Epithelial cell of proximal tubule (primary cell): ENCODE measurements at regions not wholly inside any gene's neighbourhood (a gene's known extent, or its start where the extent isn't known, plus 50 kb on each side); places are given as distances from the start of the nearest gene placed in this dataset.

Experiments
- DNase-seq: peaks from one replicate; pipeline ENCODE4 v3.0.0-alpha.2; 2011; ENCODE audit warnings: low read depth
- H3K4me3 ChIP-seq: 2 replicates; pipeline ENCODE4 v1.5.1; 2011; ENCODE audit warnings: low read depth, mild to moderate bottlenecking, low read length
- TF ChIP-seq, protein P1 (sequence below): conservative IDR thresholded peaks from 2 replicates; pipeline ENCODE4 v1.5.1; 2012; ENCODE audit warnings: low read depth, mild to moderate bottlenecking, low read length

DNA sequence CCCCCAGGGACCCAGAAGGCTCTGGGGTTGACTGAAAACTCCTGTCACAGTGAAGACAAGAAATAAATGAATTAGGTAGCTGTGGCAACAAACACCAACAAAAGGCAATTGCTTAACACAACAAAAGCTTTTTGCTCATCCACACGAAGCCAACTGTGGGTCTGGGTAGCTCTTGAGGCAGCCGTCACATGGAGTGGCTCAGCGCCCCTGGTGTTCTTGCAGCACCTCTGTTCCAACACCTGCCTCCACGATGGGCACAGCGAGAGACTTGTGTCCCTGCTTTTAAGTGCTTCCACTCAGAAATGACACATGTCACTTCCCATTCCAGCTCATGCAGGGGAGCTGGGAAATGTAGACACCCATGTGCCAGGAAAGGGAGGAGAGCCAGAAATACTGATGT is 364.5 kb upstream of the DUSP10 start:
- no peak for DNase-seq

DNA sequence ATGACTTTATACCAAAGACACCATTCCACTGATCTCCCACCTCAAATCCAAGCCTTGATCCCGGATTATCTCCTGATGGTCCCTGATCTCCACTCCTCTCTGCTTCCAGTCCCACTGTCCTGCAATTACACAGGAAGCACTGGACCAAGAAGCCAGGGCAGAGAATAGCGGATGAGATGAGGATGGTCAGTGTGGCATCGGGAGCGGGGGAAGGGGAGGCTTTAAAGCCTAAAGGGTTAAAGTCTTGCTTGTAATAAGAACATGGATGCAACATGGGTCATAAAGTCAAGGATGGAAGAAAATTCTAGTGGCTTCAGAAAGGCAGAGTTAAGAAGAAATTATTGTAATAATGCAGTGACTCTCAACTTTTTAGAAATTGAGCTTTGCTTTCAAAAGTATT is 364.0 kb upstream of the DUSP10 start:
- H3K4me3 ChIP-seq: no peak overlapping the region
- TF ChIP-seq, protein P1, sequence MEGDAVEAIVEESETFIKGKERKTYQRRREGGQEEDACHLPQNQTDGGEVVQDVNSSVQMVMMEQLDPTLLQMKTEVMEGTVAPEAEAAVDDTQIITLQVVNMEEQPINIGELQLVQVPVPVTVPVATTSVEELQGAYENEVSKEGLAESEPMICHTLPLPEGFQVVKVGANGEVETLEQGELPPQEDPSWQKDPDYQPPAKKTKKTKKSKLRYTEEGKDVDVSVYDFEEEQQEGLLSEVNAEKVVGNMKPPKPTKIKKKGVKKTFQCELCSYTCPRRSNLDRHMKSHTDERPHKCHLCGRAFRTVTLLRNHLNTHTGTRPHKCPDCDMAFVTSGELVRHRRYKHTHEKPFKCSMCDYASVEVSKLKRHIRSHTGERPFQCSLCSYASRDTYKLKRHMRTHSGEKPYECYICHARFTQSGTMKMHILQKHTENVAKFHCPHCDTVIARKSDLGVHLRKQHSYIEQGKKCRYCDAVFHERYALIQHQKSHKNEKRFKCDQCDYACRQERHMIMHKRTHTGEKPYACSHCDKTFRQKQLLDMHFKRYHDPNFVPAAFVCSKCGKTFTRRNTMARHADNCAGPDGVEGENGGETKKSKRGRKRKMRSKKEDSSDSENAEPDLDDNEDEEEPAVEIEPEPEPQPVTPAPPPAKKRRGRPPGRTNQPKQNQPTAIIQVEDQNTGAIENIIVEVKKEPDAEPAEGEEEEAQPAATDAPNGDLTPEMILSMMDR: no peak
- no peak for DNase-seq

More for the DNA sequence above, 364.5 kb upstream of the DUSP10 start:
- TF ChIP-seq, protein P1: no peak
- H3K4me3 ChIP-seq: no peak overlapping the region

DNA sequence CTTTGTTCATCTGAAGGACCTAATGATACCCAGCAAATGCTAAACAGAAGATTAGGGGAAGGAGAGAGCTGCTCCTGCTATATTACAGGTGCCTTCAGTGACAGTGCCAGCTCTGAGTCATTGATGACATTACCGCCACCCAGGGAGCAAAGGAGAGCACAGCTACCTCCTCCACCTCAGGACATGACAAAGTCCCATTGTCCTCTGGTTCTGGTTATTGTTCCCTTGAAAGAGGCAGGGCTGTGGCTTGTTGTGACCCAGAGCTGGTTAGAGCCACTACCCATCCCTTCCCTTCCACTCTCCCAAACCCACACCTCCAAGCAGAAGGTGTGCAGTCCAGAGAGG is 363.5 kb upstream of the DUSP10 start:
- TF ChIP-seq, protein P1: no peak
- no peak overlapping the region for H3K4me3 ChIP-seq
- no peak for DNase-seq

DNA sequence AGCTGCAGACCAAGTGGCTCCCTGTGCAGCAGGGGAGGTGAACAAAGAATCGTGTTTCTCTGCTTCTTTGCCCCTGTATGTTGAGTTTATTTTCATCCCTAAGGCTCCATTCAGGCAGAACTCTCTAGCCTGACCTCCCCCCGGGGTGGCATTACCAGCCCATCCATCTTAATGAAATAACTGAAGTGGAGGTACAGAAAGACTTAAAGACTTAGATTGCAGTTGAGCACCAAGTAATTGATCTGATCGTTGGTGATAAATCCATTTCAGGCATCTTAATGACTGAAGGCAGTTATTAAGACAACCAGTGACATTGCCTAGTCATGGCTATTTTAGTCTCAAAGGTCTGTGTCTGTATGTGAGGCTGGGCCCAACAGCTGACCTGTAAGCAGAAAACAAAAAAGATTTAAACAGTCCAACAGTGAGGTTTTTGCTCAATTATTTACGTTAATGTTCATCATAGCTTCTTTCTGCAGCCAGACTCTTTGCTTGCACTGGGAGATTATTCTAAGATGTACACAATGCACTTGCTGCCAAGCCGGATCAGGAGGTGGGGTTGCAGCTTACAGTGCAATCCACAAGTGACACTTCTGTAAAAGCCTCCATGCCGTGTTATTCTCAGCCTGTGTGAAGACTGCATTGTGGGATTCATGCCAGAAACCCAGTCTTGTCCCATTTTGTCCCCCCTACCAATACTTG is 363.0 kb upstream of the DUSP10 start:
- no peak overlapping the region for H3K4me3 ChIP-seq
- TF ChIP-seq, protein P1: no peak
- no peak for DNase-seq

DNA sequence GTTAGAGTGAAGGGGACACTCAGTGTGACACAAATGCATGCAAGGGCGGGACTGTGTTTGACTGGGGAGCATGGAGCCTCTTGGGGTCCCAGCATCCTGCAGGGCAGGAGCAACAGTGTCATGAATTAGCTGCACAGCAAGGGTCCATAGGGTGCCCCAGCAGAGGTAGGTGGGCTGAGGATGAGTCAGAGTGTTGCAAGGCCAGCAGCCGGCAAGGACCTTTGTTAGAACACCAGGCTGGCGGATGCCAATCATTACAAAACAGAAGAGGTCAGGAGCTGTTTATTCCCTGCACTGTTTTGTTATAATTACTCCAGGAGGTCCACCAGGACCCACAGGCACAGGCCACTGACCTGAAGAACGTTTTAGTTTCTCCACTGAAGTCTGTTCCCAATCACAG is 362.2 kb upstream of the DUSP10 start:
- DNase-seq: no peak
- TF ChIP-seq, protein P1: no peak
- no peak overlapping the region for H3K4me3 ChIP-seq

DNA sequence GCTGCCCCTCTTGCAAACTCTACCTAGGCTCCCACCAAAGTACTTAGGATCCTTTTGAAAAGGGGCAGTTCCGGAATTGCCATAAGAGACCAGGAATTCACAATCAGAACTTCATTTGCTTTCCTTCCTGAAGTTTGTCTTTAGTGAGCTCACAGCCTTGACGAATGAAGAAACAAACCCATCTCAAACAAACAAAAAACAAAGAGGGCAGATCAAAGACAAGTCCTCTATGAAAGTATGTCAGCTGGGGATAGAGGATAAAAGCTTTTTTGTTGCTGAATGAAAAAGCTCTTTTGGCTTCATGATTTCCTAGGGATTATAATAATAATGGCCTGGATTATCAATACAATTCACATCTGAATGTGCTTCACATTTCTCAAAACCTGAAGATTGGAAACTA is 357.9 kb upstream of the DUSP10 start:
- TF ChIP-seq, protein P1: no peak
- H3K4me3 ChIP-seq: no peak overlapping the region
- DNase-seq: no peak

DNA sequence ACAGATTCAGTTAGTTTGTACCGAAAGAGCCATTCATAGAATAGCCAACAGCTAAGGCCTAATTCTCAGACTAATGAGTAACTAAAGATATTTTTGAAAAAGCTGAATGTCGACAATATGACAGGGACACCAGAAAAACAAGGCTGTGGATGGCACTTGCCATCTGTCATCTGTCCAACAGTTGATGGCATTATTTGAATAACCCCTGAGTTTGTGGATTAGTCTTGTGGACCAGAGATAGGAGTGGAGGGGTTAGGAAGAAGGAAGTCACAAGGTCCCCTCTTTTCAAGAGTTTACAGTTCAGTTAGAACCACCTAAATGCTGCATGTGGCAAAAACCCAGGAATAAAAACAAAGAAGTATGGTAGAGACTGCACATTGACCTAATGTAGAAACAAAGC is 356.5 kb upstream of the DUSP10 start:
- no peak for DNase-seq
- H3K4me3 ChIP-seq: no peak overlapping the region
- TF ChIP-seq, protein P1: no peak
